Thymus (tissue), 11 donors: ENCODE measurements at regions not wholly inside any gene's neighbourhood (a gene's known extent, or its start where the extent isn't known, plus 50 kb on each side); places are given as distances from the start of the nearest gene placed in this dataset.
"Not testable (repeated sequence)": the region's sequence is repeated elsewhere in the genome, so short reads cannot be mapped to it uniquely, and the experiment has no call there.

Source experiments
- DNase-seq, 9 donors: peaks; one replicate each; pipeline ENCODE4 v3.0.0-alpha.2; 2013; ENCODE audit warnings: low spot score in 9 of 9, low read depth in 6 of 9, missing footprints in 1 of 9
- H3K27ac ChIP-seq, 2 donors: one replicate each; pipeline ENCODE4 v1.5.1; 2013; ENCODE audit warnings: control low read depth in 1 of 2, low read depth in 1 of 2, low read length in 1 of 2, mild to moderate bottlenecking in 1 of 2, moderate library complexity in 1 of 2
- H3K27me3 ChIP-seq, 2 donors: one replicate each; pipeline ENCODE4 v1.5.1; 2013; ENCODE audit warnings: low read length in 1 of 2; ENCODE audit not compliant: control insufficient read depth in 2 of 2, insufficient read depth in 1 of 2
- H3K36me3 ChIP-seq, 2 donors: one replicate each; pipeline ENCODE4 v1.5.1; 2013; ENCODE audit warnings: low read length in 1 of 2, mild to moderate bottlenecking in 1 of 2, moderate library complexity in 1 of 2; ENCODE audit not compliant: control insufficient read depth in 2 of 2, insufficient read depth in 2 of 2
- H3K4me1 ChIP-seq, 2 donors: one replicate each; pipeline ENCODE4 v1.5.1; 2013; ENCODE audit warnings: low read length in 2 of 2; ENCODE audit not compliant: control insufficient read depth in 2 of 2, insufficient read depth in 2 of 2
- H3K4me3 ChIP-seq, 2 donors: one replicate each; pipeline ENCODE4 v1.5.1; 2013; ENCODE audit warnings: low read length in 2 of 2, control low read depth in 1 of 2, mild to moderate bottlenecking in 1 of 2
- H3K9me3 ChIP-seq, 2 donors: one replicate each; pipeline ENCODE4 v1.5.1; 2013; ENCODE audit warnings: low read length in 1 of 2, mild to moderate bottlenecking in 1 of 2; ENCODE audit not compliant: control insufficient read depth in 2 of 2, insufficient read depth in 1 of 2
- WGBS: extraction: QIAGEN DNeasy Blood & Tissue Kit; methylation state at CpG from one replicate; pipeline ENCODE4 v1.1.7; 2013; 5-methylcytosine and 5-hydroxymethylcytosine counted together
- donor health status: healthy.

- not testable (repeated sequence) for H3K27ac ChIP-seq, H3K36me3 ChIP-seq, H3K4me1 ChIP-seq, H3K4me3 ChIP-seq, H3K27me3 ChIP-seq, DNase-seq, H3K9me3 ChIP-seq
Measured at GRCh38 chr16:34018277-34018676, 558.9 kb downstream of the TP53TG3F start.

DNA sequence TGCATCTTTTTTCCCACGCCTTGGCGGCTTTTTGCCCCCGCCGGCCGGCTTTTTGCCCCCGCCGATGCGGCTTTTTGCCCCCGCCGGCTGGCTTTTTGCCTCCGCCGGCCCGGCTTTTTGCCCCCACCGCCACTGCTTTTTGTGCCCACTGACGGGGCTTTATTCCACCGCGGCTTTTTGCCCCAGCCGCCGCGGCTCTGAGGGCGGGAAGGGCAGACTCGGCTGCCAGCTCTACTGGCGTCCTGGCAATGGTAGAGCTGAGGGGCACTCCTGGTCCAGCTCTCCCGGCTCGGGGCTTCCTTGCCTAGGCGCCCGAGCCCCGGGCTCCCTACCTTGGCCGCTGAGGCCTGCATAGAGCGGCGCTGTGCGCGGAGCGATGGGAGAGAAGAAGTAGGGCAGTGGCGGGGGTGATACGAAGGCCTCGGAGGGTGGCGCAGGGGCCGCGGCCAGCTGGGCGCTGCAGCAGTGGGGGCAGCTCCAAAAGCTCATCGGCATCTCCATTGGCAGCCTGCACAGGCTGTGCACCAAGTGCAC, 591.4 kb downstream of the TP53TG3F start:
- H3K27me3 ChIP-seq: no peaks in the 10 kb centered on the region
- 70% methylated on average over 42 of the region's 42 CpGs for WGBS
- H3K4me3 ChIP-seq: no peak overlapping the region
- H3K4me1 ChIP-seq: no peaks in the 10 kb centered on the region
- DNase-seq: no peak
- H3K27ac ChIP-seq: no peak overlapping the region
- no peaks in the 10 kb centered on the region for H3K36me3 ChIP-seq
- H3K9me3 ChIP-seq: peaks cover 2 to 22% of the 10 kb centered on the region in 2 donors

DNA sequence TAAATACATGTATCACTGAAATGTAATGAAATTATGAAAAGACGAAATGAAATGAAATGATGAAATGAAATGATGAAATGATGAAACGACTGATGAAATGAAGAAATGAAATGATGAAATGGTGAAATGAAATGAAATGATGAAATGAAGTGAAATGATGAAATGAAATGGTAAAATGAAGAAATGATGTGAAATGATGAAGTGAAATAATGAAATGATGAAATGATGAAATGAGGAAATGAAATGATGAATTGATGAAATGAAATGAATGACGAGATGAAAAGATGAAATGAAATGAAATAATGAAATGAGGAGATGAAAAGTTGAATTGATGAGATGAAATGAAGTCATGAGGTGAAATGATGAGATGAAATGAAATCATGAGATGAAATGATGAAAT, 594.7 kb downstream of the TP53TG3F start:
- Histone ChIP-seq H3K27me3 (no peaks in the 10 kb centered on the region), H3K9me3 (peaks cover 2 to 22% of the 10 kb centered on the region in 2 donors), H3K36me3 (no peaks in the 10 kb centered on the region), H3K27ac (no peak overlapping the region), H3K4me3 (no peak overlapping the region), H3K4me1 (no peaks in the 10 kb centered on the region)
- 76% methylated on average over 3 of the region's 3 CpGs for WGBS
- DNase-seq: no peak

GRCh38 chr16:34054969-34055368, 595.6 kb downstream of the TP53TG3F start:
- Histone ChIP-seq H3K36me3 (no peaks in the 10 kb centered on the region), H3K27me3 (no peaks in the 10 kb centered on the region), H3K4me3 (no peak overlapping the region), H3K9me3 (peaks cover 2 to 21% of the 10 kb centered on the region in 2 donors), H3K4me1 (no peaks in the 10 kb centered on the region), H3K27ac (no peak overlapping the region)
- WGBS: 61% methylated on average over 4 of the region's 4 CpGs
- DNase-seq: no peak

DNA sequence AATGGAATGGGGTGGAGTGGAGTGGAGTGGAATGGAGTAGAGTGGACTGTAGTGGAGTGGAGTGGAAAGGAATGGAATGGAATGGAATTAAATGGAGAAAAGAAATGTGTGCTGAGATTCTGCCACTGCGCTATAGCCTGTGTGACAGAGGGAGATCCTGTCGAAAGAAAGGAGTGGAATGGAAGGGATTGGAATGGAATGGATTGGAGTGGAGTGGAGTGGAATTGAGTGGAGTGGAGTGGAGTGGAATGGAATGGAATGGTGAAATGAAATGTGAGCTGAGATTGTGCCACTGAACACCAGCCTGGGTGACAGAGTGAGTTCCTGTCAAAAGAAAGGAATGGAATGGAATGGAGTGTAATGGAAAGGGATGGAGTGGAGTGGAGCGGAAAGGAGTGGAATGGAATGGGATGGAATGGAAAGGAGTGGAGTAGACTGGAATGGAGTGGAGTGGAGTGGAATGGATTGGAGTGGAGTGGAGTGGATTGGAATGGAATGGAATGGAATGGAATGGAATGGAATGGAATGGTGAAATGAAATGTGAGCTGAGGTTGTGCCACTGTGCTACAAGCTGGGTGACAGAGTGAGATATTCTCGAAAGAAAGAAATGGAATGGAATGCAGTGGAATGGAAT, 603.3 kb downstream of the TP53TG3F start:
- H3K27me3 ChIP-seq, H3K36me3 ChIP-seq, H3K4me3 ChIP-seq, H3K9me3 ChIP-seq, H3K4me1 ChIP-seq, H3K27ac ChIP-seq: not testable (repeated sequence)
- 68% methylated on average over 4 of the region's 4 CpGs for WGBS
- peak in 2 of 9 donors; percentile 5 to 19 for DNase-seq

DNA sequence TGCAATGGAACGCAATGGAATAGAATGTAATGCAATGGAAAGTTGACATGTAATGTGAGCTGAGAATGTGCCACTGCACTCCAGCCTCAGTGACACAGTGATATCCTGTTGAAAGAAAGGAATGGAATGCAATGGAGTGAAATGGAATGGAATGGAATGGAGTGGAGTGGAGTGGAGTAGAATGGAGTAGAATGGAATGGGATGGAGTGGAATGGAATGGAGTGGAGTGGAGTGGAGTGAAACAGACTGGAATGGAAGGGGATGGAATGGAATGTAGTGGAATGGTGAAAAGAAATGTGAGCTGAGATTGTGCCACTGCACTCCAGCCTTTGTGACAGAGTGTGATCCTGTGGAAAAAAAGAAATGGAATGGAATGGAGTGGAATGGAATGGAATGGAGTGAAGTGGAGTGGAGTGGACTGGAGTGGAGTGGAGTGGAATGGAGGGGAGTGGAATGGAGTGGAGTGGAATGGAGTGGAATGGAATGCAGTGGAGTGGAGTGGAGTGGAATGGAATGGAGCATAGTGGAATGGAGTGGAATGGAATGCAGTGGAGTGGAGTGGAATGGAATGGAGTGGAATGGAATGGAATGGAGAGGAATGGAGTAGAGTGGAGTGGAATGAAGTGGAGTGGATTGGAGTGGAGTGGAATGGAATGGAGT, 604.2 kb downstream of the TP53TG3F start:
- not testable (repeated sequence) for H3K27me3 ChIP-seq, DNase-seq, H3K4me3 ChIP-seq, H3K9me3 ChIP-seq, H3K27ac ChIP-seq, H3K4me1 ChIP-seq, H3K36me3 ChIP-seq
- WGBS: 92% methylated on average over 1 of the region's 1 CpG

GRCh38 chr16:34064602-34065001, 605.2 kb downstream of the TP53TG3F start:
- DNase-seq, H3K27ac ChIP-seq, H3K9me3 ChIP-seq, H3K4me3 ChIP-seq, H3K27me3 ChIP-seq, H3K4me1 ChIP-seq, H3K36me3 ChIP-seq: not testable (repeated sequence)
- WGBS: 76% methylated on average over 2 of the region's 2 CpGs

- H3K36me3 ChIP-seq, H3K27ac ChIP-seq, DNase-seq, H3K27me3 ChIP-seq, H3K9me3 ChIP-seq, H3K4me1 ChIP-seq, H3K4me3 ChIP-seq: not testable (repeated sequence)
- WGBS: 93% methylated on average over 18 of the region's 18 CpGs
Measured at GRCh38 chr16:34069731-34070130, 610.3 kb downstream of the TP53TG3F start.

DNA sequence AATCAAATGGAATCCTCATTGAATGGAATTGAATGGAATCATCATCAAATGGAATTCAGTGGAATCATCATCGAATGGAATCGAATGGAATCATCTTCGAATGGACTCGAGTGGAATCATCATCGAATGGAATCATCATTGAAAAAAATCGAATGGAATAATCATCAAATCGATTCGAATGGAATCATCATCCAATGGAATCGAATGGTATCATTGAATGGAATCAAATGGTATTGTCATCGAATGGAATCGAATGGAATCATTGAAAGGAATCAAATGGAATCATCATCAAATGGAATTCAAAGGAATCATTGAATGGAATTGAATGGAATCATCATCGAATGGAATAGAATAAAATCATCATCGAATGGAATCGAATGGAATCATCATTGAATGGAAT, 619.3 kb downstream of the TP53TG3F start:
- DNase-seq: peak in 5 of 9 donors; percentile 30 to 67 (median 37)
- WGBS: 86% methylated on average over 14 of the region's 14 CpGs
- no peak overlapping the region for H3K27ac ChIP-seq

More for the DNA sequence above, 619.3 kb downstream of the TP53TG3F start:
- Histone ChIP-seq H3K4me1 (no peaks in the 10 kb centered on the region), H3K9me3 (no peaks in the 10 kb centered on the region), H3K36me3 (no peaks in the 10 kb centered on the region), H3K4me3 (no peak overlapping the region), H3K27me3 (no peaks in the 10 kb centered on the region)
